IMR-90 (cell line): ENCODE measurements at regions not wholly inside any gene's neighbourhood (a gene's known extent, or its start where the extent isn't known, plus 50 kb on each side); places are given as distances from the start of the nearest gene placed in this dataset.

Source experiments
- ATAC-seq: fragments of 200-7000 bp; cut with Tn5 transposase; 2 replicates; pipeline ENCODE4 v1.9.1; 2020; ENCODE audit warnings: low read depth, mild to moderate bottlenecking, moderate library complexity
- BruUV-seq: library from RNA; stranded (reverse); fragments of 400-500 nt; replicated peaks from 2 replicates; lab custom pipeline; 2021; lab: Mats Ljungman, UMichigan
- CTCF ChIA-PET: fragments of 300-600 bp; formaldehyde crosslinking; extraction: SDS; loops from one replicate; lab custom pipeline; 2021; ENCODE audit warnings: antibody characterized with exemption; lab: Yijun Ruan, JAX
- POLR2A ChIA-PET: fragments of 300-600 bp; sonication (Branson Sonifier 250); formaldehyde crosslinking; loops from one replicate; lab custom pipeline; 2022; ENCODE audit warnings: antibody characterized with exemption; ENCODE audit not compliant: unreplicated experiment; lab: Charles Lee
- DNase-seq: peaks from one replicate; pipeline ENCODE4 v3.0.0; 2013
- H2AFZ ChIP-seq: replicated peaks from 2 replicates; pipeline ENCODE3; 2013; ENCODE audit warnings: low read length, mild to moderate bottlenecking; ENCODE audit not compliant: poor library complexity
- H2AK5ac ChIP-seq: 2 replicates; pipeline ENCODE4 v1.6.1; 2013; ENCODE audit warnings: low read depth, low read length, inconsistent platforms
- H2AK9ac ChIP-seq: replicated peaks from 2 replicates; pipeline ENCODE3; 2013; ENCODE audit warnings: mild to moderate bottlenecking, low read depth, low read length, moderate library complexity; ENCODE audit not compliant: poor library complexity
- H2BK120ac ChIP-seq: 2 replicates; pipeline ENCODE4 v1.6.1; 2013; ENCODE audit warnings: low read depth, low read length, inconsistent platforms
- H2BK15ac ChIP-seq: 3 replicates; pipeline ENCODE4 v1.6.1; 2013; ENCODE audit warnings: low read depth, low read length, inconsistent platforms
- H2BK20ac ChIP-seq: 2 replicates; pipeline ENCODE4 v1.6.1; 2013; ENCODE audit warnings: low read depth, mild to moderate bottlenecking, inconsistent platforms, low read length, moderate library complexity
- H2BK5ac ChIP-seq: 2 replicates; pipeline ENCODE4 v1.6.1; 2013; ENCODE audit warnings: mild to moderate bottlenecking, low read depth, low read length, inconsistent platforms; ENCODE audit not compliant: poor library complexity, severe bottlenecking
- H3K14ac ChIP-seq: replicated peaks from 2 replicates; pipeline ENCODE4 v1.6.1; 2013; ENCODE audit warnings: low read depth, low read length, inconsistent platforms
- H3K18ac ChIP-seq: 2 replicates; pipeline ENCODE4 v1.6.1; 2013; ENCODE audit warnings: low read depth, low read length, control low read depth
- H3K23ac ChIP-seq: 2 replicates; pipeline ENCODE4 v1.6.1; 2013; ENCODE audit warnings: low read depth, low read length, inconsistent platforms
- H3K27ac ChIP-seq: 2 replicates; pipeline ENCODE4 v1.5.1; 2013; ENCODE audit warnings: mild to moderate bottlenecking, control low read depth, low read length; ENCODE audit not compliant: insufficient read depth
- H3K27me3 ChIP-seq: 2 replicates; pipeline ENCODE4 v1.6.1; 2013; ENCODE audit warnings: low read length; ENCODE audit not compliant: control insufficient read depth, insufficient read depth
- H3K36me3 ChIP-seq: 2 replicates; pipeline ENCODE4 v1.6.1; 2013; ENCODE audit warnings: low read length, mixed read lengths; ENCODE audit not compliant: control insufficient read depth, insufficient read depth
- H3K4ac ChIP-seq: 2 replicates; pipeline ENCODE4 v1.6.1; 2013; ENCODE audit warnings: low read depth, low read length, inconsistent platforms
- H3K4me1 ChIP-seq: 2 replicates; pipeline ENCODE4 v1.6.1; 2013; ENCODE audit warnings: low read length, mixed read lengths; ENCODE audit not compliant: control insufficient read depth, insufficient read depth
- H3K4me2 ChIP-seq: 2 replicates; pipeline ENCODE4 v1.6.1; 2013; ENCODE audit warnings: low read depth, mild to moderate bottlenecking, control low read depth, low read length, moderate library complexity
- H3K4me3 ChIP-seq: 2 replicates; pipeline ENCODE4 v1.5.1; 2013; ENCODE audit warnings: low read depth, mild to moderate bottlenecking, control low read depth, low read length, moderate library complexity; ENCODE audit not compliant: insufficient read depth
- H3K56ac ChIP-seq: 2 replicates; pipeline ENCODE4 v1.6.1; 2013; ENCODE audit warnings: low read length, inconsistent platforms; ENCODE audit not compliant: insufficient read depth; ENCODE audit errors: extremely low read depth
- H3K79me1 ChIP-seq, 2 experiments: 2 replicates each; pipeline ENCODE4 v1.6.1; 2013; ENCODE audit warnings: low read length in 2 of 2, inconsistent platforms in 1 of 2, low read depth in 1 of 2
- H3K9ac ChIP-seq: 2 replicates; pipeline ENCODE4 v1.6.1; 2013; ENCODE audit warnings: low read depth, low read length, control low read depth
- H3K9me1 ChIP-seq: 2 replicates; pipeline ENCODE4 v1.6.1; 2013; ENCODE audit warnings: low read length, inconsistent platforms; ENCODE audit not compliant: insufficient read depth
- H3K9me3 ChIP-seq: 2 replicates; pipeline ENCODE4 v1.6.1; 2013; ENCODE audit warnings: low read length; ENCODE audit not compliant: control insufficient read depth, insufficient read depth
- H4K20me1 ChIP-seq: 2 replicates; pipeline ENCODE4 v1.6.1; 2013; ENCODE audit warnings: low read length, inconsistent platforms; ENCODE audit not compliant: insufficient read depth
- H4K5ac ChIP-seq: 2 replicates; pipeline ENCODE4 v1.6.1; 2013; ENCODE audit warnings: mild to moderate bottlenecking, low read depth, low read length, control low read depth
- H4K8ac ChIP-seq, 2 experiments: 2 replicates each; pipeline ENCODE4 v1.6.1; 2013; ENCODE audit warnings: low read depth in 2 of 2, low read length in 2 of 2, control low read depth in 1 of 2, inconsistent platforms in 1 of 2
- H4K91ac ChIP-seq: 2 replicates; pipeline ENCODE4 v1.6.1; 2013; ENCODE audit warnings: low read depth, low read length, inconsistent platforms; ENCODE audit not compliant: insufficient read depth
- BHLHE40 ChIP-seq: fragments of 150-350 bp; IDR thresholded peaks from 2 replicates; pipeline ENCODE4 v1.6.1; 2016; ENCODE audit warnings: mild to moderate bottlenecking, low read depth, low read length
- CHD1 ChIP-seq: IDR thresholded peaks from 2 replicates; pipeline ENCODE4 v1.6.1; 2012; ENCODE audit warnings: low read depth, low read length, improper control_type of control experiment
- MAFK ChIP-seq: IDR thresholded peaks from 2 replicates; pipeline ENCODE4 v1.6.1; 2012; ENCODE audit warnings: low read depth, low read length, improper control_type of control experiment
- dilution Hi-C: fragments of 300-500 bp; cut with HindIII; formaldehyde crosslinking; loops from one replicate; pipeline ENCODE4 v1.14.3; 2018; ENCODE audit warnings: low sequenced_read_pairs; ENCODE audit not compliant: unreplicated experiment
- in situ Hi-C: fragments of 300-500 bp; cut with MboI; formaldehyde crosslinking; loops from 3 replicates; pipeline ENCODE4 v1.14.3; 2019; ENCODE audit warnings: low sequenced_read_pairs, inconsistent platforms, mixed read lengths
- intact Hi-C: fragments of 100-400 bp; cut with micrococcal nuclease; formaldehyde crosslinking; loops from 2 replicates; pipeline ENCODE4 v1.10.0; 2022

DNA sequence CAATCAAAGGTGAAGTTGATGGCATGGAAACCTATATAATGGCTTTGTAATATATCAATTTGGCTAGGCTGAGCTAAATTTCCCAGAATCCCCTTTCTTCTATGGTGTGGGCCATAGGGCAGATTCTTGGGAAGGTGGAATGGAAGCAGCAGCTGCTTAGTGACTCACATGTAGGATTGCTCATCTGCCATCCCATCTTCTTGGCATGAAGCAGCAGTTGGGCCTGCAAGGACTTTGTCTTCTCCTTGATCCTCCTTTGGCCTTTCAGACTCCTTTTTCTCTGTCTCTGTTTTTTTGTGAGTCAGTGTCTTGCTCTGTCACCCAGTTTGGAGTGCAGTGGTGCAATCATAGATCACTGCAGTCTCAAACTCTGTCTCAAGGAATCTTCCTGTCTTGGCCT, 52.6 kb upstream of the CEP162 start:
- Histone ChIP-seq H3K4me3 (no peak overlapping the region), H3K79me1 (no peaks in the 10 kb centered on the region), H3K18ac (no peak overlapping the region), H3K23ac (no peak overlapping the region), H3K56ac (no peak overlapping the region), H2BK15ac (no peak overlapping the region), H4K20me1 (no peaks in the 10 kb centered on the region), H3K27ac (no peak overlapping the region), H3K9me1 (no peaks in the 10 kb centered on the region), H2BK120ac (no peak overlapping the region), H3K4me1 (no peaks in the 10 kb centered on the region), H4K8ac (no peak overlapping the region), H4K91ac (no peak overlapping the region), H2AFZ (no peak overlapping the region), H2AK5ac (no peak overlapping the region), H3K36me3 (no peaks in the 10 kb centered on the region), H3K14ac (no peak overlapping the region), H3K4ac (no peak overlapping the region), H2AK9ac (no peak overlapping the region), H4K5ac (no peak overlapping the region), H3K9ac (no peak overlapping the region), H2BK20ac (no peak overlapping the region), H2BK5ac (no peak overlapping the region), H3K9me3 (no peaks in the 10 kb centered on the region), H3K4me2 (no peak overlapping the region), H3K27me3 (no peaks in the 10 kb centered on the region)
- no TSS peak for BruUV-seq
- no peak for TF ChIP-seq CHD1
- TF ChIP-seq BHLHE40: no peak
- TF ChIP-seq MAFK: no peak
- dilution Hi-C loops (no loop called here), in situ Hi-C loops (no loop called here), intact Hi-C loops (no loop called here)
- CTCF ChIA-PET: no interaction called here
- peak; percentile 23 for DNase-seq
- no peak for ATAC-seq
- POLR2A ChIA-PET: no interaction called here
